Breast epithelium (tissue), 4 donors: ENCODE measurements at regions not wholly inside any gene's neighbourhood (a gene's known extent, or its start where the extent isn't known, plus 50 kb on each side); places are given as distances from the start of the nearest gene placed in this dataset.

Source experiments
- DNase-seq, 2 donors: peaks; one replicate each; pipeline ENCODE4 v3.0.0-alpha.2; 2019; ENCODE audit warnings: low spot score in 2 of 2
- H3K27ac ChIP-seq, 2 donors: fragments of 200-600 bp; sonication (generic) in 1 of 2; one replicate each; pipeline ENCODE4 v1.5.1; 2016 to 2019; ENCODE audit warnings: mild to moderate bottlenecking in 1 of 2
- H3K27me3 ChIP-seq, 2 donors: fragments of 200-600 bp; sonication (generic) in 1 of 2; one replicate each; pipeline versions ENCODE4 v1.5.1 to v1.6.0; 2017 to 2019; ENCODE audit warnings: control low read depth in 1 of 2, mild to moderate bottlenecking in 1 of 2
- H3K36me3 ChIP-seq: fragments of 200-600 bp; one replicate; pipeline ENCODE4 v1.5.1; 2019
- H3K4me1 ChIP-seq, 2 donors: fragments of 200-600 bp; sonication (generic); one replicate each; pipeline ENCODE4 v1.5.1; 2016 to 2019; ENCODE audit warnings: control low read depth in 1 of 2
- H3K4me3 ChIP-seq, 3 donors: fragments of 200-600 bp; sonication (generic); 1 replicate in 2 of 3; 2 replicates in 1 of 3; pipeline ENCODE4 v1.5.1; 2016 to 2019; ENCODE audit warnings: mild to moderate bottlenecking in 3 of 3, moderate library complexity in 2 of 3
- H3K9me3 ChIP-seq, 2 donors: fragments of 200-600 bp; sonication (generic) in 1 of 2; one replicate each; pipeline ENCODE4 v1.5.1; 2016 to 2019; ENCODE audit warnings: control low read depth in 1 of 2
- POLR2A ChIP-seq: fragments of 450-650 bp; IDR thresholded peaks from one replicate; pipeline ENCODE4 v1.6.1; 2016; ENCODE audit warnings: antibody characterized with exemption, mild to moderate bottlenecking, moderate library complexity
- POLR2AphosphoS5 ChIP-seq, 3 donors: sonication (generic); formaldehyde crosslinking; IDR thresholded peaks; one replicate each; pipeline ENCODE4 v1.6.1; 2017; ENCODE audit warnings: antibody characterized with exemption in 3 of 3
- intact Hi-C: fragments of 100-400 bp; cut with DNase I; formaldehyde crosslinking; loops from one replicate; pipeline ENCODE4 v1.15.1; 2023; ENCODE audit warnings: low total_unique reads
- TF ChIP-seq, protein P1 (sequence below), 3 donors: fragments of 450-650 bp; IDR thresholded peaks; one replicate each; pipeline ENCODE4 v1.5.1; 2016 to 2017; ENCODE audit warnings: antibody characterized with exemption in 3 of 3, mild to moderate bottlenecking in 3 of 3, moderate library complexity in 3 of 3

DNA sequence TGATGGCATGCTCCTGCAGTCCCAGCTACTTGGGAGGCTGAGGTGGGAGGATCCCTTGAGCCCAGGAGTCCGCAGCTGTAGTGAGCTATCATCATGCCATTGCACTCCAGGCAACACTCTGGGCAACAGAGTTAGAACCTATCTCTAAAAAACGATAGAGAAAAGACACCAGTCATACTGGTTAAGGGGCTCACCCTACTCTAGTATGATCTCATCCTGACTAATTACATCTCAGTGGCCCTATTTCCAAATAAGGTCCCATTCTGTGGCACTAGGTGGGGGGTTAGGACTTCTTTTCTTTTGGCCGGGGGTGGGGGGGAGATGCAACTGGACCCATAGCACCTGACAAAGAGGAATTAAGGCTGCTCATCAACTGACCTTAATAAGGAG lies 163.2 kb upstream of the NCK2 start:
- H3K27me3 ChIP-seq, result no peaks in the 10 kb centered on the region
- TF ChIP-seq, protein P1, sequence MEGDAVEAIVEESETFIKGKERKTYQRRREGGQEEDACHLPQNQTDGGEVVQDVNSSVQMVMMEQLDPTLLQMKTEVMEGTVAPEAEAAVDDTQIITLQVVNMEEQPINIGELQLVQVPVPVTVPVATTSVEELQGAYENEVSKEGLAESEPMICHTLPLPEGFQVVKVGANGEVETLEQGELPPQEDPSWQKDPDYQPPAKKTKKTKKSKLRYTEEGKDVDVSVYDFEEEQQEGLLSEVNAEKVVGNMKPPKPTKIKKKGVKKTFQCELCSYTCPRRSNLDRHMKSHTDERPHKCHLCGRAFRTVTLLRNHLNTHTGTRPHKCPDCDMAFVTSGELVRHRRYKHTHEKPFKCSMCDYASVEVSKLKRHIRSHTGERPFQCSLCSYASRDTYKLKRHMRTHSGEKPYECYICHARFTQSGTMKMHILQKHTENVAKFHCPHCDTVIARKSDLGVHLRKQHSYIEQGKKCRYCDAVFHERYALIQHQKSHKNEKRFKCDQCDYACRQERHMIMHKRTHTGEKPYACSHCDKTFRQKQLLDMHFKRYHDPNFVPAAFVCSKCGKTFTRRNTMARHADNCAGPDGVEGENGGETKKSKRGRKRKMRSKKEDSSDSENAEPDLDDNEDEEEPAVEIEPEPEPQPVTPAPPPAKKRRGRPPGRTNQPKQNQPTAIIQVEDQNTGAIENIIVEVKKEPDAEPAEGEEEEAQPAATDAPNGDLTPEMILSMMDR (IDR thresholded peaks at IDR 0.05), result no peak
- no peak for TF ChIP-seq POLR2A
- no peak for TF ChIP-seq POLR2AphosphoS5 (IDR thresholded peaks at IDR 0.05)
- H3K36me3 ChIP-seq, result no peaks in the 10 kb centered on the region
- H3K4me3 ChIP-seq, result no peak overlapping the region
- no peak for DNase-seq
- intact Hi-C loops, result no loop called here
- peaks cover 0 to 3% of the 10 kb centered on the region in 2 donors for H3K4me1 ChIP-seq
- H3K27ac ChIP-seq, result peak overlapping the region; percentile 83 to 87
- no peaks in the 10 kb centered on the region for H3K9me3 ChIP-seq

- intact Hi-C loops, result no loop called here
- H3K9me3 ChIP-seq, result no peaks in the 10 kb centered on the region
- no peak overlapping the region for H3K4me3 ChIP-seq
- peaks cover 0 to 3% of the 10 kb centered on the region in 2 donors for H3K4me1 ChIP-seq
- no peak for TF ChIP-seq POLR2AphosphoS5 (IDR thresholded peaks at IDR 0.05)
- no peak for TF ChIP-seq POLR2A
- TF ChIP-seq, protein P1 (IDR thresholded peaks at IDR 0.05), result no peak
- H3K36me3 ChIP-seq, result no peaks in the 10 kb centered on the region
- H3K27me3 ChIP-seq, result no peaks in the 10 kb centered on the region
- DNase-seq, result no peak
- no peak overlapping the region for H3K27ac ChIP-seq
These were observed 163.7 kb upstream of the NCK2 start for GRCh38 chr2:105580870-105581554.

DNA sequence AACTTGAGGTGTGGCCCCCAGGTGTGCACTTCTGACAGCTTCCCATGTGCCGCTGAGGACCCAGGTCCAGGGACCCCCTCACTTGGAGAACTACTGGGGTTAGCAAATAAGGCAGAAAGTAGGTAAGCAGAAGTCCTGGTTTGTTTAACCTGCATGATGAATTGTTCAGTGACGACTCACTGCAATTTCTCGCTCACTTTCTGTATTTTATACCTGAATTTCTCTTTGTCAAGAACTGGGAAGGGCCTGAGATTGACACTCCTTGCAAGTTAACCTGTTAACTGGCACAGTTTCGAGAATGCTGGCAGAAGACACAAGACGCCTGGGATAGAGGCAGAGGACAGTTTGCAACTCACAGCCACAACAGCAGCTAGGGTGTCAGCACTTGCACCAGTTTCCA lies 164.5 kb upstream of the NCK2 start:
- no peaks in the 10 kb centered on the region for H3K27me3 ChIP-seq
- H3K27ac ChIP-seq, result no peak overlapping the region
- H3K9me3 ChIP-seq, result no peaks in the 10 kb centered on the region
- H3K4me3 ChIP-seq, result no peak overlapping the region
- intact Hi-C loops, result no loop called here
- peaks cover 0 to 3% of the 10 kb centered on the region in 2 donors for H3K4me1 ChIP-seq
- TF ChIP-seq POLR2AphosphoS5 (IDR thresholded peaks at IDR 0.05) (no peak), POLR2A (no peak)
- TF ChIP-seq, protein P1 (IDR thresholded peaks at IDR 0.05), result no peak
- no peaks in the 10 kb centered on the region for H3K36me3 ChIP-seq
- no peak for DNase-seq

DNA sequence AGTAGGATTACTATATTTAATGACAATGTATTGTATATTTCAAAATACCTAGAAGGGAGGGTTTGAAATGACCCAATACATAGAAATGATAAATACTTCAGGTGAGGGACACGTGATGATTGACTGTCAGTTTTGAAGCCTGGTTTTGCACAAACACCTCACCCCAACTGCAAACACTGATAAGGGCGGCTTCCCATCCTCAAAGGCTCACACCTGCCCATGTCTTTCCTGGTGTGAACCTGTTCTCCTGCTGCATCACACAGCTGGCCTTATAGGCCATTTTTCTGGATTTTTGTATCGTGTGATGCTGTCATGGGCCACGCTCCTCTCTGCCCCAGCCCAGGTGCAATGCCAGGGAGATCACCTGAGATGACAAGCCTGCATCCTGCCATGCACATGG lies 166.5 kb upstream of the NCK2 start:
- H3K4me3 ChIP-seq, result no peak overlapping the region
- no peak overlapping the region for H3K27ac ChIP-seq
- DNase-seq, result no peak
- H3K27me3 ChIP-seq, result no peaks in the 10 kb centered on the region
- no peak for TF ChIP-seq POLR2AphosphoS5 (IDR thresholded peaks at IDR 0.05)
- TF ChIP-seq, protein P1 (IDR thresholded peaks at IDR 0.05), result no peak
- peaks cover 0 to 3% of the 10 kb centered on the region in 2 donors for H3K4me1 ChIP-seq
- intact Hi-C loops, result no loop called here
- no peaks in the 10 kb centered on the region for H3K36me3 ChIP-seq
- no peaks in the 10 kb centered on the region for H3K9me3 ChIP-seq

- Histone ChIP-seq H3K27ac (no peak overlapping the region), H3K9me3 (no peaks in the 10 kb centered on the region), H3K36me3 (no peaks in the 10 kb centered on the region), H3K4me1 (peaks cover 0 to 3% of the 10 kb centered on the region in 2 donors), H3K27me3 (no peaks in the 10 kb centered on the region), H3K4me3 (no peak overlapping the region)
- TF ChIP-seq, protein P1 (IDR thresholded peaks at IDR 0.05), result no peak
- TF ChIP-seq POLR2AphosphoS5 (IDR thresholded peaks at IDR 0.05), result no peak
- TF ChIP-seq POLR2A, result no peak
- intact Hi-C loops, result no loop called here
- DNase-seq, result no peak
These were observed 166.9 kb upstream of the NCK2 start for GRCh38 chr2:105577762-105578161.
